Heart right ventricle (tissue), 16 donors: ENCODE measurements at regions not wholly inside any gene's neighbourhood (a gene's known extent, or its start where the extent isn't known, plus 50 kb on each side); places are given as distances from the start of the nearest gene placed in this dataset.

Source experiments
- ATAC-seq, 8 donors: fragments of 200-7000 bp; cut with Tn5 transposase; one replicate each; pipeline ENCODE4 v1.9.1; 2020; ENCODE audit warnings: mild to moderate bottlenecking in 8 of 8, moderate library complexity in 8 of 8, moderate number of reproducible peaks in 1 of 8
- DNase-seq, 2 donors: peaks; one replicate each; pipeline ENCODE4 v3.0.0-alpha.2; 2020
- H3K27ac ChIP-seq, 10 donors: fragments of 200-600 bp; sonication (generic) in 2 of 10; one replicate each; pipeline versions ENCODE4 v1.5.0 to v1.8.0; 2020 to 2022; ENCODE audit warnings: mild to moderate bottlenecking in 3 of 10
- H3K27me3 ChIP-seq, 7 donors: fragments of 200-600 bp; one replicate each; pipeline ENCODE4 v1.8.0; 2021 to 2022; ENCODE audit warnings: mild to moderate bottlenecking in 2 of 7
- H3K36me3 ChIP-seq, 9 donors: fragments of 200-600 bp; sonication (generic) in 1 of 9; one replicate each; pipeline versions ENCODE4 v1.5.0 to v1.8.0; 2020 to 2022; ENCODE audit warnings: mild to moderate bottlenecking in 2 of 9
- H3K4me1 ChIP-seq, 9 donors: fragments of 200-600 bp; sonication (generic) in 1 of 9; one replicate each; pipeline versions ENCODE4 v1.5.0 to v1.8.0; 2020 to 2022; ENCODE audit warnings: mild to moderate bottlenecking in 4 of 9
- H3K4me3 ChIP-seq, 10 donors: fragments of 200-600 bp; sonication (generic) in 2 of 10; one replicate each; pipeline versions ENCODE4 v1.5.0 to v1.8.0; 2020 to 2022; ENCODE audit warnings: mild to moderate bottlenecking in 7 of 10, moderate library complexity in 2 of 10
- H3K9me3 ChIP-seq, 11 donors: fragments of 200-600 bp in 10 of 11; sonication (generic) in 2 of 11; one replicate each; pipeline versions ENCODE4 v1.5.0 to v1.8.0; 2013 to 2022; ENCODE audit warnings: mild to moderate bottlenecking in 2 of 11, control low read depth in 1 of 11, moderate library complexity in 1 of 11
- CTCF ChIP-seq, 9 donors: fragments of 200-600 bp; sonication (generic) in 2 of 9; IDR thresholded peaks; one replicate each; pipeline versions ENCODE4 v1.5.0 to v1.8.0; 2021 to 2022; ENCODE audit warnings: antibody characterized with exemption in 9 of 9, mild to moderate bottlenecking in 5 of 9, moderate library complexity in 1 of 9
- WGBS, 2 donors: extraction: QIAGEN DNeasy Blood & Tissue Kit; methylation state at CpG; one replicate each; pipeline ENCODE4 v1.1.7; 2013; ENCODE audit warnings: inconsistent platforms in 1 of 2; 5-methylcytosine and 5-hydroxymethylcytosine counted together
- intact Hi-C, 10 donors: fragments of 100-400 bp; cut with DNase I; formaldehyde crosslinking; loops; one replicate each; pipeline versions ENCODE4 v1.11.1 to v1.14.2; 2022
- donor health status: Arrhythmogenic right ventricular cardiomyopathy.
- donor health status: ischemic (EF 13 %, LVEDD 7.1; RV severe dilation, severe dysfunction).
- donor health status: healthy with polysubstance abuse.
- donor health status: DM: no; HTN: yes; CAD: no.
- donor health status: DM: no; HTN: no; CAD: no.
- donor health status: ischemic (EF 25% LVEDD 6.9; RV normal size, moderate dysfunction).
- donor health status: ischemic (EF 25% LVEDD 5.7; RV mildly dilated, moderate dysfunction).
- donor health status: healthy.
- donor health status: DM: yes; HTN: yes; CAD: no.
- donor health status: Ischemic cardiomyopathy.
- donor health status: ischemic (EF 35%, LVEDD 5.7; RV mildly dilated, moderate dysfunction).
- donor health status: nonischemic (EF 11% LVEDD 7.7; RV severe dilation, severe dysfunction).
- donor health status: DM: yes; HTN: yes; CAD: no.
- donor health status: PGD.
- donor health status: ischemic (EF 29% LVEDD 5.4; RV normal size, mild dysfunction).
- donor health status: nonischemic (EF 23%, LVEDD 6.1; RV moderate dilation, normal function).

- intact Hi-C loops: no loop called here
- Histone ChIP-seq H3K4me3 (no peak overlapping the region), H3K27me3 (no peaks in the 10 kb centered on the region), H3K9me3 (no peaks in the 10 kb centered on the region), H3K36me3 (no peaks in the 10 kb centered on the region), H3K27ac (no peak overlapping the region), H3K4me1 (no peaks in the 10 kb centered on the region)
- no peak for DNase-seq
- 85 to 87% methylated on average over 1 of the region's 1 CpG for WGBS, 2 donors
- ATAC-seq: no peak
- no peak for TF ChIP-seq CTCF (IDR thresholded peaks at IDR 0.05)
Measured at GRCh38 chr3:162206648-162207047, 710.0 kb downstream of the OTOL1 start.

- Histone ChIP-seq H3K4me3 (no peak overlapping the region), H3K4me1 (no peaks in the 10 kb centered on the region), H3K36me3 (no peaks in the 10 kb centered on the region), H3K27me3 (no peaks in the 10 kb centered on the region), H3K27ac (no peak overlapping the region), H3K9me3 (no peaks in the 10 kb centered on the region)
- intact Hi-C loops: no loop called here
- no peak for ATAC-seq
- no peak for TF ChIP-seq CTCF (IDR thresholded peaks at IDR 0.05)
- no peak for DNase-seq
Measured at GRCh38 chr3:162211470-162211869, 714.9 kb downstream of the OTOL1 start.

- intact Hi-C loops: no loop called here
- DNase-seq (no peak), ATAC-seq (no peak)
- Histone ChIP-seq H3K36me3 (no peaks in the 10 kb centered on the region), H3K4me3 (no peak overlapping the region), H3K27ac (no peak overlapping the region), H3K27me3 (no peaks in the 10 kb centered on the region), H3K9me3 (no peaks in the 10 kb centered on the region), H3K4me1 (peaks cover 0 to 14% (median 0%) of the 10 kb centered on the region in 9 donors)
- no peak for TF ChIP-seq CTCF (IDR thresholded peaks at IDR 0.05)
- WGBS, 2 donors: 84 to 88% methylated on average over 2 of the region's 2 CpGs
Measured at GRCh38 chr3:162213196-162213595, 716.6 kb downstream of the OTOL1 start.

GRCh38 chr3:162213956-162214355 lies 717.3 kb downstream of the OTOL1 start:
- ATAC-seq: no peak
- no peak overlapping the region for H3K27ac ChIP-seq
- H3K4me3 ChIP-seq: no peak overlapping the region
- intact Hi-C loops: no loop called here
- DNase-seq: no peak
- no peaks in the 10 kb centered on the region for H3K36me3 ChIP-seq
- H3K9me3 ChIP-seq: no peaks in the 10 kb centered on the region
- H3K4me1 ChIP-seq: peaks cover 0 to 16% (median 0%) of the 10 kb centered on the region in 9 donors
- 72 to 74% methylated on average over 3 of the region's 3 CpGs for whole genome bisulfite sequencing, 2 donors
- no peaks in the 10 kb centered on the region for H3K27me3 ChIP-seq
- TF ChIP-seq CTCF (IDR thresholded peaks at IDR 0.05): no peak

- no peak for TF ChIP-seq CTCF (IDR thresholded peaks at IDR 0.05)
- 34 to 63% methylated on average over 1 of the region's 1 CpG for WGBS, 2 donors
- ATAC-seq: peak in 6 of 8 donors; percentile 27 to 75 (median 47)
Measured at GRCh38 chr3:162217647-162218046, 721.0 kb downstream of the OTOL1 start.

More at GRCh38 chr3:162217647-162218046, 721.0 kb downstream of the OTOL1 start:
- H3K27ac ChIP-seq: no peak overlapping the region
- H3K9me3 ChIP-seq: no peaks in the 10 kb centered on the region
- peaks cover 0 to 16% (median 0%) of the 10 kb centered on the region in 9 donors for H3K4me1 ChIP-seq
- no peaks in the 10 kb centered on the region for H3K36me3 ChIP-seq
- no peak overlapping the region for H3K4me3 ChIP-seq
- DNase-seq: no peak
- H3K27me3 ChIP-seq: no peaks in the 10 kb centered on the region
- intact Hi-C loops: no loop called here
